NCI-H128 (cell line): ENCODE measurements at regions not wholly inside any gene's neighbourhood (a gene's known extent, or its start where the extent isn't known, plus 50 kb on each side); places are given as distances from the start of the nearest gene placed in this dataset.

Source experiments
- DNase-seq: peaks from one replicate; lab custom pipeline; 2025; ENCODE audit not compliant: unreplicated experiment; lab: John Stamatoyannopoulos, UW

- DNase-seq: no peak
These were observed 130.9 kb upstream of the TMEM108 start for GRCh38 chr3:132907293-132907692.

- DNase-seq: no peak
These were observed 137.7 kb upstream of the TMEM108 start for GRCh38 chr3:132900481-132900880.

DNA sequence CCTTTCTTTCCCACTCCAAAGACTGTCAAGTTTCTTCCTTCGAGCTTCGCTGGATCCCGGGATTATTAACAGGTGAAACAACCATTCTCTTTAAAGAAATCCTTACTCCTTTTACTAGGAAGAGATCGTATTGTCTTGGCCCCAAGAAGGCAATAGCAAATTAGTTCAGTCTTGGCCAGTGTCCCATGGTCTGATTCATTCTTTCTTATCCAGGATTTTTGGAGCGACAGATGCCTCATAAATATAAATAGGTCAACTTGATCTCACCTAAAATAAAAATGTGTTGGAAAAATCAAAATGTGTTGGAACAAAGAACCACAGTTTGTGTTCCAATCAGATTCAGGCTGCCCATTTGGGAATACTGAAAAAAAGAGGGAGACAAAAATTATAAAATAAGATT is 140.1 kb upstream of the TMEM108 start:
- no peak for DNase-seq

DNA sequence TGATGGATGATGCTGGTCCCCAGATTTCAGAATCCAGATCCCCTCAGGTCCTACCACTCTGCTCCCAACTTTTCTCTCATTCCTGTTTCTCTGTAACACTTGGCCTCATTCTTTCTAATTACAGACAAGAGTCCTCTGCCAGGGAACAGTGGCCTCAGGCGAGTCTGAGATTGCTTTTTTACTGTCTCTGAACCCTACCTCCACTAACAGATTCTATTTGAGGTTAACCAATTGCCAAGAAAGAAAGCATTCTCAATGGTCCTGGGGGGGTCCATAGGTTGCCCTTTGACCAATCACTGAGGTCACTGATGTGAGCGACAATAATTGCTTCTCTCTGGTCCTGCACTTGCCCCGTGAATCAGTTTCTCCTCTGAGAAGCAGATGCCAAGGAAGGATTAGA is 145.2 kb upstream of the TMEM108 start:
- no peak for DNase-seq

GRCh38 chr3:132881756-132882409 is 156.3 kb upstream of the TMEM108 start:
- DNase-seq: no peak

DNA sequence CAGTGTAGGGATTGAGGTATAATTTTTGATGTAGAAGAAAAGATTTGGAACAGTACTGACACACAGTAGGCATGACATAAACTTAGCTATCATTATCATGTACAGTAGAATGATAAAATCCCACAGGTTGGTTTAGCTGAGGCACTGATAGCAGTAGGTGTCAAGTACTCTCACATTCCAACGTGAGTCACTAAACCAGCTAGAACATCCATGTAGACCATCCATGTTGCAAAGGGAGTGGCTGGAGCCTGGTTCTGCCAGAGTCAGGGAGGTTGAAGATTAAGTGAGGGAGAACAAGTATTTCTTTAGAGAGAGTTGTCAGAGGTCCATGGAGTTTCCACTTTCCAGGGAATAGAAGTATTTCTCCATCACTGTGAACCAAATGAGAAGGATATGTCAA is 157.2 kb upstream of the TMEM108 start:
- DNase-seq: no peak

- DNase-seq: no peak
These were observed 157.4 kb upstream of the NPHP3 start for GRCh38 chr3:132879656-132880055.

GRCh38 chr3:132874701-132875100 is 152.5 kb upstream of the NPHP3 start:
- DNase-seq: no peak

- DNase-seq: no peak
These were observed 150.5 kb upstream of the NPHP3 start for GRCh38 chr3:132872711-132873110.

DNA sequence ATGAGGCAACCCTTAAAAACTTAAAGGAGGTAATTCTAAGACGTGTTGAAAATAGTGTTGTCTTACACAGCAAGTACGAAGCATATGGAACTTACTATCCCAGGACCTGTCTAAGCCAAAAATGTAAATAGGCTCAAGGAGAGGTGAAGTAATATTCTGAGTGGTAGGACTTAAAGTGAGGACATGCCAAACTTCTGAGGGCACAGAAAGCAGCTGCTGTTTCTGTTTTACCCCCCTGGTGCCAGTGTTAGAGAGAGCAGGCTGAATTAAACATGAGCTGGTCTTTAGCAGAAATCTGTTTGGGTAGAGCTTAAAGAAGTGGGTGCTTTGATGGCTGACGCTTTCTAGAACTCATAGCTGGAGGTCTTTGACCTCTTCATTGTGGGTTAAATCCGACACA is 149.7 kb upstream of the NPHP3 start:
- no peak for DNase-seq

GRCh38 chr3:132870541-132870940 is 148.3 kb upstream of the NPHP3 start:
- DNase-seq: peak; percentile 73

GRCh38 chr3:132867956-132868355 is 145.7 kb upstream of the NPHP3 start:
- no peak for DNase-seq

DNA sequence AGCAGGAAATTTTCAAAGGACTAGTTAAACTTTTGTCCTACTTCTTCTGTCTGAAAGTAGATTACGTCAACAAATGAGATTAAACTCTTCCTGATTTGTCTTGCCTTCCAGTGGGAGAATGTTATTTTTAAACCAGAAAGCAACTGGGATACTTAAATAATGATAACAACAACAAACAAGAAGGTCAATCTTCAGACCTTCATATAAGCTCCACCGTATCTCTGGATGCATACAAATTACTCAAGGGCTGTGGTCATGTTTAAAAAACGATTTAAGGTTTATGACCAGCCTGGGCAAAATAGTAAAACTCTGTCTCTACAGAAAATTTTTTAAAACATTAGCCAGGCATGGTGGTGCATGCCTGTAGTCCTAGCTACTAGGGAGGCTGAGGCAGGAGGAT is 145.3 kb upstream of the NPHP3 start:
- DNase-seq: no peak

GRCh38 chr3:132857317-132857716 is 135.1 kb upstream of the NPHP3 start:
- DNase-seq: no peak

- peak; percentile 43 for DNase-seq
These were observed 132.8 kb upstream of the NPHP3 start for GRCh38 chr3:132854856-132855535.

GRCh38 chr3:132847849-132848625 is 125.8 kb upstream of the NPHP3 start:
- DNase-seq: no peak

- no peak for DNase-seq
These were observed 121.8 kb upstream of the NPHP3 start for GRCh38 chr3:132843851-132844553.

GRCh38 chr3:132843349-132843748 is 121.1 kb upstream of the NPHP3 start:
- no peak for DNase-seq

- DNase-seq: no peak
These were observed 119.4 kb upstream of the NPHP3 start for GRCh38 chr3:132841621-132842020.

DNA sequence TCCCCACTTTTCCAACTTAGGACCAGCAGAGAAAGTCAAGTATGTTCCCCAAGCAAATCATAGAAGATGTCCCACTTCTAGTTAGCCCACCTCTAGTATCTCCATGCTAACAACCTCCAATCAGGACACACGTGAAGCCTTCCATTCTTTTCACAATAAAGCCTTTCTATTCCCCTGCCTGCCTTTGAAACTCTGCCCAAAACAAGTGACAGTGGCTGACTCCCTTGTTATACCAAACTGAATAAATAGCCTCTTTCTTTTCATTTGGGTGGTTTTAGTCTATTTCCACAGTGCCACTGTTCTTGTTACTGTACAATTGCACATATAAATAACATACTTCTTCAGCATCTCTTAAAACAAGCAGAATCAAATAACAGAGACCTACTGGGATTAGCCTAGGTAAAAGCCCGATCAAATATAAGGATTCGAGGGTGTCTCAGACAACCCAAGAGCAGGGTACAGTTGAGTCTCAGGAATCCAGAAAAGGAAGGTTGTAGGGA is 118.0 kb upstream of the NPHP3 start:
- DNase-seq: no peak

DNA sequence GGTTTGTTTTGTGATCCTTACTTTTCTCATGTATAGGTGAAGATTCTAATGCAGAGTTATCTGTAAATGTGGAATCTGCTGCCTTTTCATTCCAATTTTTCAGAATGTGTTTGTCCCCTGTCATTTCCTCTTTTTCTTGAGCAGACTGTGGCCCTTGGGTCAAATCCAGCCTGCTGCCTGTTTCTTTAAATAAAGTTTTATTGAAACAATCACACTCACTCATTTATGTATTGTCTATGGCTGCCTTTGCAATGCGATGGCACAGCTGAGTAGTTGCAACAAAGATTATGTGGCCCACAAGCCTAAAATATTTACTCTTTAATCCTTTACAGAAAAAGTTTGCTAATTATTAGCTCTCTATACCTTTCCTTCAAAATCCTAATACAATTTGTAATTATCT is 116.3 kb upstream of the NPHP3 start:
- no peak for DNase-seq
